ENCODE measurements at regions not wholly inside any gene's neighbourhood (a gene's known extent, or its start where the extent isn't known, plus 50 kb on each side); places are given as distances from the start of the nearest gene placed in this dataset.

GRCh38 chr15:62750471-62750870 lies 292.1 kb upstream of the TPM1 start:
- Histone ChIP-seq H3K4me1 (no peaks in the 10 kb centered on the region), H3K36me3 (peaks cover 7% of the 10 kb centered on the region), H3K27ac (no peak overlapping the region), H3K27me3 (no peaks in the 10 kb centered on the region), H3K9me3 (no peaks in the 10 kb centered on the region), H3K4me3 (no peak overlapping the region)
- TF ChIP-seq CTCF (IDR thresholded peaks at IDR 0.05), result no peak
- DNase-seq (ENCODE audit: low spot score), result no peak

GRCh38 chr15:62752657-62753517 lies 289.7 kb upstream of the TPM1 start:
- H3K36me3 ChIP-seq, result peaks cover 7% of the 10 kb centered on the region
- no peak overlapping the region for H3K27ac ChIP-seq
- TF ChIP-seq CTCF (IDR thresholded peaks at IDR 0.05), result no peak
- H3K4me3 ChIP-seq, result no peak overlapping the region
- H3K27me3 ChIP-seq, result no peaks in the 10 kb centered on the region
- H3K4me1 ChIP-seq, result no peaks in the 10 kb centered on the region
- DNase-seq (ENCODE audit: low spot score), result no peak
- no peaks in the 10 kb centered on the region for H3K9me3 ChIP-seq

- no peak overlapping the region for H3K4me3 ChIP-seq
- H3K36me3 ChIP-seq, result peaks cover 7% of the 10 kb centered on the region
- H3K27me3 ChIP-seq, result no peaks in the 10 kb centered on the region
- peaks cover 0 to 8% of the 10 kb centered on the region in 2 donors for H3K4me1 ChIP-seq
- no peak for TF ChIP-seq CTCF (IDR thresholded peaks at IDR 0.05)
- H3K27ac ChIP-seq, result no peak overlapping the region
- H3K9me3 ChIP-seq, result no peaks in the 10 kb centered on the region
- DNase-seq (ENCODE audit: low spot score), result no peak
Measured at GRCh38 chr15:62753518-62754221, 288.9 kb upstream of the TPM1 start.

GRCh38 chr15:62756326-62756994 lies 286.1 kb upstream of the TPM1 start:
- peak overlapping the region in 1 of 2 donors; percentile 70 for H3K27ac ChIP-seq
- no peak for TF ChIP-seq CTCF (IDR thresholded peaks at IDR 0.05)
- no peak overlapping the region for H3K4me3 ChIP-seq
- no peak for DNase-seq (ENCODE audit: low spot score)
- H3K36me3 ChIP-seq, result peaks cover 3% of the 10 kb centered on the region
- H3K9me3 ChIP-seq, result no peaks in the 10 kb centered on the region
- H3K27me3 ChIP-seq, result no peaks in the 10 kb centered on the region
- H3K4me1 ChIP-seq, result peaks cover 0 to 11% of the 10 kb centered on the region in 2 donors

GRCh38 chr15:62756995-62757360 lies 285.6 kb upstream of the TPM1 start:
- Histone ChIP-seq H3K27ac (peak overlapping the region in 1 of 2 donors; percentile 70), H3K36me3 (peaks cover 8% of the 10 kb centered on the region)
- DNase-seq (ENCODE audit: low spot score), result no peak

More at GRCh38 chr15:62756995-62757360, 285.6 kb upstream of the TPM1 start:
- Histone ChIP-seq H3K4me3 (no peak overlapping the region), H3K9me3 (no peaks in the 10 kb centered on the region), H3K27me3 (no peaks in the 10 kb centered on the region), H3K4me1 (peaks cover 0 to 11% of the 10 kb centered on the region in 2 donors)
- TF ChIP-seq CTCF (IDR thresholded peaks at IDR 0.05), result no peak

Data from right atrium auricular region (tissue), 2 donors.